H7 (cell line): ENCODE measurements at regions not wholly inside any gene's neighbourhood (a gene's known extent, or its start where the extent isn't known, plus 50 kb on each side); places are given as distances from the start of the nearest gene placed in this dataset.
"Not testable (repeated sequence)": the region's sequence is repeated elsewhere in the genome, so short reads cannot be mapped to it uniquely, and the experiment has no call there.

ENCODE experiments used
- DNase-seq: peaks from one replicate; pipeline ENCODE4 v3.0.0; 2012
- H3K27me3 ChIP-seq: 2 replicates; pipeline ENCODE4 v1.6.0; 2011; ENCODE audit warnings: mild to moderate bottlenecking, low read length; ENCODE audit not compliant: control insufficient read depth, insufficient read depth
- H3K36me3 ChIP-seq: replicated peaks from 2 replicates; pipeline ENCODE4 v1.5.1; 2011; ENCODE audit warnings: low read length; ENCODE audit not compliant: control insufficient read depth, insufficient read depth
- H3K4me3 ChIP-seq: 2 replicates; pipeline ENCODE4 v1.5.1; 2011; ENCODE audit warnings: low read depth, mild to moderate bottlenecking, control low read depth, low read length, moderate library complexity; ENCODE audit not compliant: insufficient read depth

DNA sequence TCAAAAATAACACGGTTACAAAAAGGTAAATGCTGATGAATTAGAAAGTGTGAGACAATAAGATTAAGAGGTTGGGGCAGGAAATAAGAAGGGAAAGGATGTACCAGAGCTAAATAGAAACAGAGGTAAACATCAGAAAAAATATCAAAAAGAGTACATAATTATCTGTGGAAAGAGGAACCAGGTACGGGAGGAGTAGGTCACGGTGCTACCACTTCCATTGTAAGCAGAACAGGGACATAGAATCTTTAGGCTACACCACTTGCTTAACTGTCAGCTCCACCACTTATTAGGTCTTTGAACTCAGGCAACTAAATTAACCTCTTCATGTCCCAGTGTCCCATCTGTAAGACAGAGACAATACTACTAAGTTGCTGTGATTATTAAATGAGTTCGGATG lies 350.3 kb downstream of the LRATD1 start:
- no peak for DNase-seq
- Histone ChIP-seq H3K36me3 (no peaks in the 10 kb centered on the region), H3K27me3 (no peaks in the 10 kb centered on the region), H3K4me3 (no peak overlapping the region)

DNA sequence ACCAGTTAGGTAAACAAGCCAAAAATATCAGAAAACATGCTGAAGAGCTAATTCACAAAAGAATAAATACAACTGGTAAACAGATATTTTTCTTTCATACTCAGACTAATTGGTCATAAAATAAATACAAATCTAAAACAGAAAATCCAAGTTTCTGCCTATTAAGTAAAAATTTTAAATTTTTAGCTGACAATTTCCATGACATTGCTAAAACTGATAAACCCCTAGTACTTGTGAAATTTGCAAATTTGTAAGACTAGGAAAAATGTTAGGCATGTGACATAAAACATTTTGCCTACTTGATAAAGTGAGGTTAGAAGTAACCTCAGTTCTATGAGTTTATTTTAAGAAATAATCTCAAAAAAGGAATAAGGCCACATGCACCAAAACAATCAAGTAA lies 356.1 kb downstream of the LRATD1 start:
- DNase-seq, result no peak
- H3K4me3 ChIP-seq, result no peak overlapping the region
- H3K27me3 ChIP-seq, result no peaks in the 10 kb centered on the region
- no peaks in the 10 kb centered on the region for H3K36me3 ChIP-seq

DNA sequence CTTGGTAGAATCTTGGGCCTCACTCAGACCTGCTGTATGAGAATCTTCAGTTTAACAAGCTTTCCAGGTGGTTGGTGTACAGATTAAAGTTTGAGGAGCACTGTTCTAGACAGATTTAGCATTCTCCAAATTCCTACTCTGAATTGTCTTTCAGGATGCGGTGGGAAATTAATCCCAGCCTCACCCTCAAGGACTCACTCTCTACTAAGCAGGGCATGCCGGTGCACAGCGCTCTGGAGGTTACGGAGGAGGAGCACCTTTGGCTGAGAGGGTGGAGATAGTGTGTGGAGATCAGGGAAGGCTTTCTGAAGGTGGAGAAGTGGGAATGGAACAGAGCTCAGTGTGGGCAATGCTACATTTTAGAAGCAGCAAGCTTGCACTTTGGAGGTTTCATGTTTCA lies 359.2 kb downstream of the LRATD1 start:
- DNase-seq, result no peak
- no peaks in the 10 kb centered on the region for H3K27me3 ChIP-seq
- no peaks in the 10 kb centered on the region for H3K36me3 ChIP-seq
- no peak overlapping the region for H3K4me3 ChIP-seq

DNA sequence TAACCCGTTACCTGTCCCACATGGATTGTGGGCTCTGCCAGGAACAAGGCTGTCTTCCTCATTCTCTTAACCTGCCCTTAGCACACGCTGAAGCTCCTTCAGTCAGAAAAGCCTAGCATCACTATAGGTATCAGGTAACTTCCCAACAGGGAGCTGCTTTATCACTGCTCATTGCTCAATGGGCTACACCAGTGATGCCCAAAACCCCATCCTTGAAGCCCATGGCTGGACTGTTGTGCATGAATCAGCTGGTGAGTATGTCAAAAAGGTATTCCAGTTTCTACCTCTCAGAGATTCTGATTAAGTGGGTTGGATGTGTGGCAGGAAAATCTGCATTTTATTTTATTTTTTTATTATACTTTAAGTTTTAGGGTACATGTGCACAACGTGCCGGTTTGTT lies 362.2 kb downstream of the LRATD1 start:
- no peak for DNase-seq
- no peaks in the 10 kb centered on the region for H3K27me3 ChIP-seq

DNA sequence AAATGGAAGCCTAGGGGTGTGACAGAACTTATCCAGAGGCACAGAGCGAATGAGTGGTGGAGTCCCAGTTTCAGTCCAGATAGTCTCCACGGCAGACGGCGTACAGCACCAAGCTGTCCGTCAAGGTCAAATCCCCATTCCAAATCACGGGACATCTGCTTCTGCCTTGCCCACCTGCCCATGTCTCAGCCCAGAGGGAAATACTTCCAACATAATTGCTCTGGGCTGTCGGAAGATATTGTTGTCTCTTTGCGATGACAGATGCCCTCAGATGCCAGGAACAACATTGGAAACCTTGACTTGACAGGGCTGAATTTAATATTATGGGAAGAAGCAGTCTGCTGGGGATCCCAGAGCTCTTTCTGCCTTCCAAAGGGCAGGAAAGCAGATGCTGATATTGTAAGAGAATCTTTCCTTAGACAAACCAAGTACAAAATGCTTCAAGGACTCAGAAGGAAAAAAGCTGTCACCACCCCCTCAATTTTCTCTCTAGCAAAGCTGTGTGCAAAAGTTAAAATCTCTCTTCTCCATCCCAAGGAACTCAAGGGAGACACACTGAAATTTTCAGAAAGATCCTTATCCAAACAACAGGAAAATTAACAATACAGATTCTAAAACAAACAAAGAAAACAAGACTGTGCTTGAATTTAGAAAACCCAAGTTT lies 364.0 kb downstream of the LRATD1 start:
- H3K4me3 ChIP-seq, result no peak overlapping the region
- H3K27me3 ChIP-seq, result no peaks in the 10 kb centered on the region
- DNase-seq, result no peak
- no peaks in the 10 kb centered on the region for H3K36me3 ChIP-seq

More for the DNA sequence above, 362.2 kb downstream of the LRATD1 start:
- Histone ChIP-seq H3K4me3 (no peak overlapping the region), H3K36me3 (no peaks in the 10 kb centered on the region)

DNA sequence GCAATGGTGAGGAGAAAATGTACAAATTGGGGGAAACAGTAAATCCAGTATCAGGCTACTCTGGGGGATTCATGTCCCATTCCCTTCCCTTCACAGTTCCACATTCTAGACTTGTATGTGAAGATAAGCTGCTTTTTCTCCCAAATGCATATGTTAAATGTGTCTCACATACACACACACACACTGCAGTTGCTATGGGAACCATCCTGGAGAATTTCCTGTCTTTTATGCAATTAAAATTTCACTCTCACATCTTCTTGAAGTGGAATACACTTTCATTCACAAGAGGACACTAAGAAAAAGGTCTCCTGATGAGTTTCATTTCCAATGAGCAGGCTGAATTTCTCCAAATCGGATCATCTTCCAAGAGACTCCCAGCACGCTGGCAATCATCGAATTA lies 366.0 kb downstream of the LRATD1 start:
- Histone ChIP-seq H3K27me3 (no peaks in the 10 kb centered on the region), H3K4me3 (no peak overlapping the region), H3K36me3 (no peaks in the 10 kb centered on the region)
- DNase-seq, result no peak

DNA sequence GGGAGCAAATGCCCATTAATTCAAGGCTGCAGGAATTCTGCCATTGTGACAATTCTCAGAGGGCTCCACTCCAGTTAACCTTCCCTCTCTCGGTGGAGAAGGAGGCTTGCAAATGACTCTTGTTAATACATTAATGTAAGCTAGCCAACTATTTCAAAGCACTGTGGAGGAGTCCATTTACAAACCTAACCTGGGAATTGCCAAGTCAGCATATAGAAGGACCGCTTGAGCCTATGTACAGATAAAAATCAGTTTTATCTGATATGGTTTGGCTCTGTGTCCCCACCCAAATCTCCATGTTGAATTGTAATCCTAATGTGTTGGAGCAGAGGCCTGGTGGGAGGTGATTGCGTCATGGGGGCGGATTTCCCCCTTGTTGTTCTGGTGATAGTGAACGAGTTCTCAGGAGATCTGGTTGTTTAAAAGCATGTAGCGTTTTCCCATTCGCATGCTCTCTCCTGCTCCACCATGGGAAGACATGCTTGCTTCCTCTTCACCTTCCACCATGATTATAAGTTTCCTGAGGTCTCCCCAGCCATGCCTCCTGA lies 366.7 kb downstream of the LRATD1 start:
- DNase-seq, result no peak
- H3K36me3 ChIP-seq, result no peaks in the 10 kb centered on the region
- H3K4me3 ChIP-seq, result no peak overlapping the region
- no peaks in the 10 kb centered on the region for H3K27me3 ChIP-seq

DNA sequence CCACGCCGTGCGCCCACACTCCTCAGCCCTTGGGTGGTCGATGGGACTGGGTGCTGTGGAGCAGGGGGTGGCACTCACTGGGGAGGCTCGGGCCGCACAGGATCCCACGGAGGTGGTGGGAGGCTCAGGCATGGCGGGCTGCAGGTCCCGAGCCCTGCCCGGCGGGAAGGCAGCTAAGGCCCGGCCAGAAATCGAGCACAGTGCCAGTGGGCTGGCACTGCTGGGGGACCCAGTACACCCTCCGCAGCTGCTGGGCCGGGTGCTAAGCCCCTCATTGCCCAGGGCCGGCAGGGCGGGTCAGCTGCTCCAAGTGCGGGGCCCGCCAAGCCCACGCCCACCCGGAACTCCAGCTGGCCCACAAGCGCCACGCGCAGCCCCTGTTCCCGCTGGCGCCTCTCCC lies 370.0 kb downstream of the LRATD1 start:
- H3K27me3 ChIP-seq, H3K36me3 ChIP-seq, H3K4me3 ChIP-seq, DNase-seq: not testable (repeated sequence)

DNA sequence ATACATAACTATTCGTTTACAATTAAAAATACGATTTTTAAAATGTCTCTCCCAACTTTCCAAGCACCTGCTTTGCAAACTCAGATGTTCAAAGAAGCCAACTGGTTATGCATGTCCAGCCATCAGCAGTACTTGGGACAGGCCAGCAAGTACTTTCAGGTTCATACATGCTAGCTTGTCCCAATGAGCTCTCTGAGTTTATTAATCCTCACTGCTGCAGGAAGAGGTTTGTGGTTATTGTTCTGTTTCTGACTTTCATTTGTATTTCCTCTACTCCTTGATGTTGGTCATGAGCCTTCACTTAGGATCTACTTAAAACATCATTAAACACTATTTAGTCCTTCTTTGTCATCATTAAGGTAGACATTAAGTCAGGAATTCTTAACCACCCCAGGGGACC lies 374.1 kb downstream of the LRATD1 start:
- H3K4me3 ChIP-seq, result no peak overlapping the region
- no peaks in the 10 kb centered on the region for H3K27me3 ChIP-seq
- H3K36me3 ChIP-seq, result no peaks in the 10 kb centered on the region
- DNase-seq, result no peak

DNA sequence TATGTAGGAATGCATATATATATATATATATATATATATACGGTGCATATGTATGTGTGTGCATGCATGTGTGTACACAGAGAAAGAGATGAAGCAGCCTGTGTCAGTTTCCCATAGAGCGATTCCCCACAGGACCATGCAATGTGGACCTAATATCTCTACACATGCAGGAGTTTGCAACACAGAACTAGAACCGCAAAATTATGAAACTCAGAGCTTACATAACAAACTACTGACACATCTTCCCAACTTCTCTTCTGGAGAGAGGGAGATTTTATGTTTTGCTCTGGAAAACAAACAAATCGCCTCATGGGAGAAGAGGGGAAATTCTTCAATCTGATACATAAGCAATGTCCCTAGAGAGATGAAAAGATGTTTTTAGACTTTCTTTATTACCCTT lies 377.2 kb downstream of the LRATD1 start:
- DNase-seq, result no peak
- Histone ChIP-seq H3K36me3 (no peaks in the 10 kb centered on the region), H3K4me3 (no peak overlapping the region), H3K27me3 (no peaks in the 10 kb centered on the region)

DNA sequence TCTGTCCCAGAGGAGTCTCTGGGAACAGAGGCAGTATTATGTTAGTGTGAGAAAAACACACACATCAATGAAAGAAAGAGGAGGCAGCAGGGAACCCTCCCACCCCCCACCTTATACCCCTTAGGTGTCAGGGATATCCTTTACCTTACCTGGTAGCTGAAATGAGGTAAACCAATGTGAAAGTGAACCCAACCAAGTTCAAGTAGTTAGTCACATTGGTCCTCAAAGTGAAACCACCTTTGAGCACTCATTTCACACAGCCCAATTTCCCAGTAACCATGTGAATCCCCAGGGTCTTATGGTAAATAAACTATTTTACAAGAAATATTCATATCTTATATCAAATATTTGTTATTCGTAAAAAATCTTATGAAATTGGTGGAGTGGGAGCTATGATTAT lies 377.8 kb downstream of the LRATD1 start:
- Histone ChIP-seq H3K4me3 (no peak overlapping the region), H3K36me3 (no peaks in the 10 kb centered on the region), H3K27me3 (no peaks in the 10 kb centered on the region)
- DNase-seq, result no peak

DNA sequence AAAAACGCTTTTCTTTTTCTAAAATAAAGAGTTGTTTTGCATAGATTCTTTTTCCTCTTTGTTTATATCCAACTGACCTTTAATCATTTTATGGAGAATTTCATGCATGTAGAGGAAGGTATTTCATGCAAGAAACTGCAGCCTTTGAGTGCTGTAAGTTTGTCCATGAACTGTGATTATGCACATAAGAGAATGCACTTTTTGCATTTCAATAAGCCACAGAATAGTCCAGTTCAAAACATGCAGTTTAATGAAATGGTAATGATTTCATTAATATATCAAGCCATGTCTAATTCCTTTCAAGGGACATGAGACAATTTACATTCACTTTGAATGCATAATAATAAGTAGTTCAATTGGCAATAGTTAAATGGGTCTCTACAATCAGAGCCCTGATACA lies 386.3 kb downstream of the LRATD1 start:
- H3K36me3 ChIP-seq, result no peaks in the 10 kb centered on the region
- DNase-seq, result no peak
- H3K27me3 ChIP-seq, result no peaks in the 10 kb centered on the region
- no peak overlapping the region for H3K4me3 ChIP-seq

DNA sequence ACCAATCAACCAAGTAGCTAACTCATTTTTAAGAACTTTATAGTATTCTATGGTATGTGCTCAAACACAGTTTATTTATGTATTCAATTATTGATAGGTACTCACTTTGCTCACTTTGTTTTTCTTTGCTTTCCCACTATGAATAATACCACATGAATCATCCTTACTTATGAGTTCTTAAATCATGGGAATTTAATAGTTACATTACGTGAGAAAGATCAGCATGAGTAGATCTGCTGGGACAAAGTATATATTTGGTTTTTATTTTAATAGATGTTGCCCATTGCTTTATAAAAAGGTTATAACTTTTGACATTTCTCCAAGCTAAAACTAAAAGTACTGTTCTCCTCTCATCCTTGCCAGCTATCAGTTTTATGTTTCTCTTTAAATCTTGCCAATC lies 390.7 kb downstream of the LRATD1 start:
- no peak overlapping the region for H3K4me3 ChIP-seq
- H3K36me3 ChIP-seq, result no peaks in the 10 kb centered on the region
- no peak for DNase-seq
- no peaks in the 10 kb centered on the region for H3K27me3 ChIP-seq

DNA sequence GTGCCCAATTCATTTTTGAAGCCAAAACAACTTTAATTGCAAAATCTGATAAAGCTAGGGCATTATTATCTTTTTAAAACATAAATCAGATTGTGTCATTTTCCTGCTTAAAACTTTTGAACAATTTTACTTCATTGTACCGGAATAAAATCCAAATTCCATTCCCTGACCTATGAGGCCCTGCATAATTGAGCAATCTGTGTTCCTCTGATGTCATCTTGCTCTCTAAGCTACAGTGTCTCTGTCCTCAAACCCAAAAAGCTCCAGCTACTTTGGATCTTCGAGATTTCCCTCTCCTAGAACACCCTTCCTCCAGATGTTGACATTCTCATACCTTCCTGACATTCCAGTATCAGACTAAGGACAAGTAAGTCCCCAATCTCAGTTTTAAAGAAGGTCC lies 395.9 kb downstream of the LRATD1 start:
- DNase-seq, result no peak
- Histone ChIP-seq H3K4me3 (no peak overlapping the region), H3K27me3 (no peaks in the 10 kb centered on the region), H3K36me3 (no peaks in the 10 kb centered on the region)

DNA sequence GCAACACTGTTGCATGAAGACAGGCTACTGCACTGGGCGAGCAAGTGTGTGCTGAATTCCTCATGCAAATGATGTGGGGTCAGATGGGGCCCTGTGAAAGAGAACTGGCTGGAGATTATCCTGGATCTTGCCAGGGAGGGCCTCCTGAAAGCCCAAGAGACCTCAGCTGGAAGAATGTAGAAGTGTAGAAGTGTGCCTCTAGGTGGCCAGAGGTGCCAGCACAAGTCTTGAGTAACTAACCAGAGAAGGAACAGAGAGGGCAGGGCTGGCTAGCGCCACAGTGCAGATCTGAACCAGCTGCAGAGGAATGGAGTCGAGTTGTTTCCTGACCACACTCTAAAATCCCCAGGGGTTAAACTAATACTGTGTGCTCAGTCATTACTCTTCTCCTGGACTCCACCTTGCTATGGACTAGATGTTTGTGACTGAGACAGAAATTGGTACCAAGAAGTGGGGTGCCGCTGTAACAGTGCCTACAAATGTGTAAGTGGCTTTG lies 399.3 kb downstream of the LRATD1 start:
- Histone ChIP-seq H3K4me3 (no peak overlapping the region), H3K36me3 (no peaks in the 10 kb centered on the region), H3K27me3 (no peaks in the 10 kb centered on the region)
- peak; percentile 48 for DNase-seq

DNA sequence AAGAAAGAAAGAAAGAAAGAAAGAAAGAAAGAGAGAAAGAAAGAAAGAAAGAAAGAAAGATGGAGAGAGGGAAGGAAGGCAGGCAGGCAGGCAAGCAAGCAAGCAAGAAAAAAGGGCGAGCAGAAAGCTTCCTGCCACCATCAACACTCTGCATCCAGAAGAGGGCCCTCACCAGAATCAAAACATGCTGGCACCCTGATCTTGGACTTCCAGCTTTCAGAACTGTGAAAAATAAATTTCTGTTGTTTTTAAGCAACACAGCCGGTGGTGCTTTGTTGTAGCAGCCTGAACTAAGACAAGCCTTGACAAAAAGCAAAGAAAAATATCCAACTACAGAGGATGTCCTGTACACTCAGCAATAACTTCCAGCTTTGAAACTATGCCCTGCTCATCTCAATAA lies 401.7 kb downstream of the LRATD1 start:
- Histone ChIP-seq H3K27me3 (no peaks in the 10 kb centered on the region), H3K36me3 (no peaks in the 10 kb centered on the region), H3K4me3 (no peak overlapping the region)
- no peak for DNase-seq
